ENCODE measurements at regions not wholly inside any gene's neighbourhood (a gene's known extent, or its start where the extent isn't known, plus 50 kb on each side); places are given as distances from the start of the nearest gene placed in this dataset.

GRCh38 chr2:64754570-64754969 is 100.9 kb upstream of the SERTAD2 start:
- CTCF ChIA-PET = interaction anchor here (0.5 kb wide), 1 partner anchor 77 kb away, joined by 3 read pairs; no protein-coding TSS in a partner anchor
- no peak for DNase-seq

More at GRCh38 chr2:64754570-64754969, 100.9 kb upstream of the SERTAD2 start:
- Histone ChIP-seq H2AFZ (ENCODE audit: low read depth) (no peak overlapping the region), H3K4me3 (ENCODE audit: low read depth in 2 of 2, low read length in 1 of 2) (no peak overlapping the region), H3K79me2 (ENCODE audit: insufficient read depth) (peaks cover 4% of the 10 kb centered on the region; the same call in 1 of the 2 replicates), H3K9me2 (no peaks in the 10 kb centered on the region), H3K4me2 (no peak overlapping the region), H3K36me3 (replicated peaks in 1 of 2; ENCODE audit: control insufficient read depth in 1 of 2, insufficient read depth in 2 of 2, low read length in 1 of 2) (no peaks in the 10 kb centered on the region), H3K27me3 (ENCODE audit: insufficient read depth) (no peaks in the 10 kb centered on the region), H3K4me1 (ENCODE audit: control insufficient read depth in 1 of 2, insufficient read depth in 2 of 2, low read depth in 1 of 2, low read length in 1 of 2) (peaks cover 0 to 6% of the 10 kb centered on the region in 2 experiments; a peak in 2 of 4 replicates), H3F3A (replicated peaks; ENCODE audit: insufficient read depth) (peaks cover 14% of the 10 kb centered on the region), H3K27ac (ENCODE audit: low read depth in 2 of 2, low read length in 1 of 2) (no peak overlapping the region), H3K9ac (no peak overlapping the region), H3K9me3 (no peaks in the 10 kb centered on the region), H4K20me1 (ENCODE audit: insufficient read depth) (no peaks in the 10 kb centered on the region)
- TF ChIP-seq REST (IDR thresholded peaks at IDR 0.05; ENCODE audit: low read depth, low read length) (no peak), NRF1 (IDR thresholded peaks at IDR 0.05; ENCODE audit: low read depth, low read length) (no peak), YY1 (IDR thresholded peaks at IDR 0.05; ENCODE audit: low read depth) (no peak), MXI1 (IDR thresholded peaks at IDR 0.05; ENCODE audit: low read depth, low read length) (no peak), FOXM1 (IDR thresholded peaks at IDR 0.05; ENCODE audit: low read depth) (no peak), IRF3 (IDR thresholded peaks at IDR 0.05; ENCODE audit: low read depth, low read length) (no peak), RAD21 (IDR thresholded peaks at IDR 0.05; ENCODE audit: low read length) (no peak), ELF1 (IDR thresholded peaks at IDR 0.05) (no peak), POLR2AphosphoS5 (IDR thresholded peaks at IDR 0.05; ENCODE audit: low read depth, low read length) (no peak), JUND (IDR thresholded peaks at IDR 0.05) (no peak), SIN3A (IDR thresholded peaks at IDR 0.05; ENCODE audit: borderline replicate concordance, low read depth, low read length) (no peak), EP300 (IDR thresholded peaks at IDR 0.05; ENCODE audit: borderline replicate concordance in 1 of 2, low read depth in 1 of 2, low read length in 1 of 2) (no peak), TAF1 (IDR thresholded peaks at IDR 0.05; ENCODE audit: borderline replicate concordance, low read depth, low read length) (no peak), ZBTB33 (IDR thresholded peaks at IDR 0.05; ENCODE audit: borderline replicate concordance, low read depth) (no peak), EZH2phosphoT487 (IDR thresholded peaks at IDR 0.05; ENCODE audit: borderline replicate concordance, low read depth) (no peak), CTCF (IDR thresholded peaks at IDR 0.05) (no peak), USF1 (IDR thresholded peaks at IDR 0.05; ENCODE audit: borderline replicate concordance, low read depth) (no peak)
- WGBS (ENCODE audit: low lambda C conversion rate) = 89% methylated on average over 1 of the region's 1 CpG
- POLR2A ChIA-PET = no interaction called here
